Activated CD4-positive, alpha-beta T cell treated with anti-CD3 and anti-CD28 coated beads, Interleukin-2, Interleukin-6, amounts not matched to agents 100 ng/mL and 50 ng/mL, durations not matched to agents 16 hours and 8 hours (primary cell): ENCODE measurements at regions not wholly inside any gene's neighbourhood (a gene's known extent, or its start where the extent isn't known, plus 50 kb on each side); places are given as distances from the start of the nearest gene placed in this dataset.
"Not testable (repeated sequence)": the region's sequence is repeated elsewhere in the genome, so short reads cannot be mapped to it uniquely, and the experiment has no call there.

Experiments
- DNase-seq: peaks from one replicate; pipeline ENCODE4 v3.0.0-alpha.2; 2020

DNA sequence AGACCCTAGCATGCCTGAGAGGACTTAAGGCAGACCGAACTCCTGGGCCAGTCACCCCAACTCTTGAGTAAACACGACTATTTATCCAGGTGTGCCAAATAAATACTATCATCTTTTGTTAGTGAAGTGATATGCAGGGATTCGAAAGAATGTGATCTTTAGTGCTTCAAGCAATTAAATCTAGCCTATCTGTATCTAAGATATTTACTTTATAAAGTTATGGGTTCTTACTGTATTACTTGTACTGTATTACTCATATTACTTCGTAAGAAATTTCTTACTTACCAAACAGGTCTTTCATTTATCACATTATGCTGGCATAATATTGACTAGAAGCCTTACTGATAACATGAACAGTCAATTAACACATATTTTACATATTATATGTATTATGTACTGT lies 211.6 kb upstream of the NECTIN3 start:
- DNase-seq: no peak

DNA sequence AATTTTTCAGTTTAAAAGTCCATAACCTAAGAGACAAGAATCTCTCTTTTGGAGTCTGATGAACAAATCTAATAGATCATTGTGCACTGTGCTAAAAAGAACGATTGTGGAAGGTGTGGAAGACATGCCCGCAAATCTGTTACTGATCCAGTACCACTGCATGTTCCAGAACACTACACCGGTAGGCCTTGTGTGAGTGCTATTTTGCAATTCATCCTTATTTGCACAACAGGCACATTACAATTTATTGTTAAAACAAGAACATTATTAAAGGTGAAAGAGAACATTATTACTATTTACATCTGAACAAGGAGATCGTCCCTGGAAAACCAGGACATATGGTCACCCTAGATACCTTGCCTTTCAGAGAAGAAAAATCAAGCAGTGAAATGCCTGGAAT lies 205.7 kb upstream of the NECTIN3 start:
- no peak for DNase-seq

DNA sequence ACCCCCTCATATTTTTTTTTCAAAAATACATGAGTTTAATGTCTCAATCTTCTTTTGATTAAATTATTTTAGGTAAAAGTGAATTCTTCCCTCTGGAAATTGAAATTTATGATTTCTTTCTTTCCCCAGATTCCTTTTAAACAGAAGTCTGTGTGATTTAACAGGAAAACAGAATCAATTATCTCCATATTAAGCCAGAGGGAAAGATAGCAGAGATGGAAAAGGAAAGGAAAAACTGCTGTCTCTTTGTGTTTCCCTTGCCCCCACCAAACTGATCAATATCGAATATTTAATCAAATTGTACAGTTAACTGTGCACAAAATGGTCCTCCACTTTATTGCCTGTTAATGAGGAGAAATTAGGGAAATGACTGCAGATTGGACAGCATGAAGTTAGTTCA lies 203.5 kb upstream of the NECTIN3 start:
- no peak for DNase-seq

DNA sequence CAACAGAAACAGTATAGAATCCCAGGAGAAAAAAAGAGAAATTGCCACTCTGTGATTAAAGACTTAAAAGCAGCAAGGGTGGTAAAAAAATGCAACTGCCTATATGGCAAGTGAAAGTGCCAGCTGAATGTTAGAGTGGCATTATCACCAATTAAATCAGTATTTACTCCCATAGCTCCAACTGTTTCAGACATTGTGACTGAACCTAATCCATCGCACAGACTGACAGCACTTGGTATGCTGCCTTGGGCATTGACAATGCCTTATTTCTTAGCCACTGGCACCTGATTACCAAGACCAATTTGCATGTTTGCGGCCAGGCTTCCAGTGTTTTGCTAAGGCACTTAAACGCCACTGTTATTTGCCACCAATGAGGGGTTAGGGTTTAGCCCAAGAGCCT lies 201.9 kb upstream of the NECTIN3 start:
- DNase-seq: no peak

DNA sequence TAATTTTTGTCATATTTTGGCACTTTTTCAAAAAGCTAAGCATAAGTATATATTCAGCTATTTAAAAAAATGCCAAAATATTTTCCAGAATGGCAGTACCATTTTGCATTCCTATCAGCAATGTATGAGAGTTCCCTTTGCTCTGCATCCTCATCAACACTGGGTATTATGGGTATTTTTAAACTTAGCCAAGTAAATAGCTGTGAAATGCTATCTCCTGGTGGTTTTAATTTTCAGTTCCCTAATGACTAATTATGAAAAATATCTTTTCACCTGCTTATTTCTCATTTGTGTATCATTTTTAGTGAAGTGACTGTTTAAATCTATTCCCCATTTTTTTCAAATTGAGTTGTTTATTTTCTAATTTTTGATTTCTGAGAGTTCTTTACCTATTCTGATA lies 199.7 kb upstream of the NECTIN3 start:
- DNase-seq: no peak

DNA sequence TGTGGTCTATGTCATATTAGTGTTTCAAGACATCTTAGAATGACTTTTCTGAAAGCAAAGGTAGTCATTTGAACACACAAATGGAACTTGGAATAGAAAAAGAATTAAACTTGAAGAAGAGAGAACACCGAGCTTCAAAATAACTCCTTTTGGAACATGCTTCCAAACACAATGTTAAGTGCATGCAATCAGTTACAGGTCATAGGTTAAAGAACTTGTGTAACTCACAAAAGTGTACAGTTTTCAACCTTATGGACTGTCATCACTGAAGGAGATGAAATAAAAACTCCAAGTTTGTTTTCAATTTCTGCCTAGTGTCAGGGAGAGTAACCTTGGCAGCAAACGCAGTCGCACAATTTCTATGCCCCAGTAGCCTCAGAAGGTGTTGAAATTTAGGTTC lies 192.9 kb upstream of the NECTIN3 start:
- DNase-seq: no peak

DNA sequence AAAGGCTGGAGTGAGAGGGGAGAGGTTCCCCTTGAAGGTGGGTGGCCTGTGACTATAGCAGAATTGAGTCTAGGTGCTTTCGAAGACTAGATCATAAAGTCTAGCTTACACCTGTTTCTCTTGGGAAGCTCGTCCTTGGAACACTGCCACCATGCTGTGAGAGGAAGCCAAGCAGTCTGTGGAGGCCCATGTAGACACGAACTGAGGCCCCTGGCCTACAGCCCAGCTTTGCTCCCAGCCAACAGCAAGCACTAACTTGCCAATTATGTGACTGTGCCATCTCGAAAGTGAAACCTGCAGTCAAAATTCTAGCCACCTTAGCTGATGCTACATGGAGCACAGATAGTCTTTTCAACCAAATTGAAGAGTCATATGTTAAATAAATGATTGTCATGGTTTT lies 190.5 kb upstream of the NECTIN3 start:
- peak; percentile 10 for DNase-seq

DNA sequence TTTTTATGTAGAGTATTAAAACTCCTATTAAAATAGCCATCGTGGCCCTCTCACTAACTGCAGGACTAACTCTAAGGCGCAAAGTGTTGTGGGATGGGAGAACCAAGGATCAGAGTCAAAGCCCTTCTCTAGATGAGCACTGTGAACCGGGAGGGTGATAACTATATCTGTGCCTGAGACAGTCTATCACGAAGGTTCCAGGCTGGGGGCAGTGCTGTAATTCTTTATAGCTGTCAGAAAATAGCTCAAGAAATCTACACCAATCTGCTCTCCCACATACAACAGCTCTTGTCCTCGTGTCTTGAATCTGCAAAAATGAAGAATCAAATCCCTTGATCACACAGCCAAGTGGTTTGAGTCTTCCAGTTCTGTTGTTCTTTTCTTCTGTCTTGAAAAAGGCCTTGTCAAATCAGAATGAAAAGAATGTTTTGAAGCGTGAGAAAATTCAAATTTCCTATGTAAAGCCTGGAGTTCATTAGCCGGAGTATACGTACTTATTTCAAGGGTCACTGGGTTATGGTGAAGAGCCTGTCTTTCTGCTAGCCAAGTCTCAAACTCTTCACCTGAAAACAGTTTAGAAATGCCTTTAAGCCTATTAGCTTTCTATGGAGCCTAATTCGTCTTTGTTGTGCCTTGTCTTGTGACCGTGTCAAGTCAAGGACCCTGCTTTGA lies 185.3 kb upstream of the NECTIN3 start:
- DNase-seq: no peak

DNA sequence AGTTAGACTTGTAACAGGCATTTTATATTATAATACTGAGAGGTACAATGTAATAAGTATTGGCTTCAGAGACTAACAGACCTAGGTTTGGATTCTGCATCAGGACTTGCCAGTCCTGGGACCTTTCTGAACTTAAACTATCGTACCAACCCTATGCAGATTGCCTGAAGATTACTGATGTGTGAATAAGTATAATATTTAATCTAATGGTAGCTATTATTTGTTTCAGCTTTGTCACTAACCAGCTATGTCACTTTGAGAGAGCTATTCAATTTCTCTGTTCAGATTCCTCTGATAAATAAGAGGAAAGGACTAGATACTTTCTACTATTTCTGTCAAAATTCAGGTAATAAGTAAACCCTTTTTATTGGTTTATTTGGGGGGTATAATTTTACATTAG lies 184.4 kb upstream of the NECTIN3 start:
- no peak for DNase-seq

DNA sequence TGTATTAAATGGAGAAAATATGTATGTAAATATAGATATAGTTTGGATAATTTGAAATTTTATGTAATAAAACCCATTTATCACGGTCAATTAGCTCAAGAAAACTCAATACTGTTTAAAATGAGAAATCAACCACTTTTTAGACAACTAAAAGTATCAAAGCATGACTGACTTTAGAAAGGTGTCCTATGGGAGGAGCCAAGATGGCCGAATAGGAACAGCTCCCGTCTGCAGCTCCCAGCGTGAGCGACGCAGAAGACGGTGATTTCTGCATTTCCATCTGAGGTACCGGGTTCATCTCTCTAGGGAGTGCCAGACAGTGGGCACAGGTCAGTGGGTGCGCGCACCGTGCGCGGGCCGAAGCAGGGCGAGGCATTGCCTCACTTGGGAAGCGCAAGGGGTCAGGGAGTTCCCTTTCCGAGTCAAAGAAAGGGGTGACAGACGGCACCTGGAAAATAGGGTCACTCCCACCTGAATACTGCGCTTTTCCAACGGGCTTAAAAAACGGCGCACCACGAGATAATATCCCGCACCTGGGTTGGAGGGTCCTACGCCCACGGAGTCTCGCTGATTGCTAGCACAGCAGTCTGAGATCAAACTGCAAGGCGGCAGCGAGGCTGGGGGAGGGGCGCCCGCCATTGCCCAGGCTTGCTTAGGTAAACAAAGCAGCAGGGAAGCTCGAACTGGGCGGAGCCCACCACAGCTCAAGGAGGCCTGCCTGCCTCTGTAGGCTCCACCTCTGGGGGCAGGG lies 182.8 kb upstream of the NECTIN3 start:
- DNase-seq: not testable (repeated sequence)

DNA sequence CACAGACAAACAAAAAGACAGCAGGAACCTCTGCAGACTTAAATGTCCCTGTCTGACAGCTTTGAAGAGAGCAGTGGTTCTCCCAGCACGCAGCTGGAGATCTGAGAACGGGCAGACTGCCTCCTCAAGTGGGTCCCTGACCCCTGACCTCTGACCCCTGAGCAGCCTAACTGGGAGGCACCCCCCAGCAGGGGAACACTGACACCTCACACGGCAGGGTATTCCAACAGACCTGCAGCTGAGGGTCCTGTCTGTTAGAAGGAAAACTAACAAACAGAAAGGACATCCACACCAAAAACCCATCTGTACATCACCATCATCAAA lies 182.3 kb upstream of the NECTIN3 start:
- DNase-seq: not testable (repeated sequence)

DNA sequence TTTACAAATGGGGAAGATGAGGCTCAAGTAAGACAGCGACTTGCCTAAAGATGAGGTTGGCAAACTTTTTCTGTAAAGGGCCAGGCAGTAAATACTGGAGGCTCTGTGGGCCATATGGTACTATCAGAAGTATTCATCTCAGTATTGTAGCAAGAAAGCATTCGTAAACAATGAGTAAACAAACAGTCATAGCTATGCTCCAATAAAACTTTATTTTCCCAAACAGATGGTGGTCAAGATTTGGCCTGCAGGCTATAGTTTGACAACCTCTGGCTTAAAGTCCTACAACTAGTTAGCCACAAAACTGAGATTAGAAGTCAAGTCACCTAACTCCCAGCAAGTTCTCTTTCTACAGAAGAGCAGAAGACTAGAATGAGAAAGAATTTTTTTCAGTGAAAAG lies 177.0 kb upstream of the NECTIN3 start:
- no peak for DNase-seq

DNA sequence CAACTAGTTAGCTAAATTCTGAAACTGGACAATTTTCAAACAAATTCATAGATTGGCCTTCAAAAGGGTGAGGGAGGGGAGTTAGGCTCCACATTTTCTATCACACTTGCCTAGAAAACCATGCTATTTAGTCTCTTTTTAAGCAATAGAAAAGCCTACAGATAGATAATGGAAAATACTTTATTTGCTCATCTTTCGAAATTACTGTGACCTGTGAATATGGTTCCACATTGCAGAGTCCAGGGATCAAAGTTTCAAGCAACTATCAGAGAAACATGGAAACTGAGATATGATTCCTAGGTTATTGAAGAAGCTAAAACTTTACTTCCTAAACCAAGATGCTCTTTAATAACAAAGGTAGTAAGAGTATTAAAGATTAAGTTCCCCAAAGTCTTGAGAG lies 176.6 kb upstream of the NECTIN3 start:
- no peak for DNase-seq

DNA sequence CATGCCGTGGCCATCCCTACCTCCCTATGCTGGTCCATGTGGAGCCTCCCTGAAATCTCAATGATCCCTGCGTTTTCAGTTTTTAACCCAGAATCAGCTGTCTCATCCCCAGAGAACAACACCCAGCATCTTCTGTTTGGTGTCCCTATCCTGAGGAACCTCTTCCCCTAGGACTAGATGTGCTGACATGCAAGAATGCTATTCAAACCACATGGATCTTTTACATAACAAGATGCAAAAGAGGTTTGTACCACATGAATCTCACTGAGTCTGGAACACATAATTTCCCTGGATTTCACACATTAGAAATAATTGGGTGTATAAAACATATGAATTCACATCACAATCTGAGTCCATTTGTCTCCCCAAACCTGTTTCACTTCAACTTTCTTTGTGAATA lies 174.6 kb upstream of the NECTIN3 start:
- no peak for DNase-seq

DNA sequence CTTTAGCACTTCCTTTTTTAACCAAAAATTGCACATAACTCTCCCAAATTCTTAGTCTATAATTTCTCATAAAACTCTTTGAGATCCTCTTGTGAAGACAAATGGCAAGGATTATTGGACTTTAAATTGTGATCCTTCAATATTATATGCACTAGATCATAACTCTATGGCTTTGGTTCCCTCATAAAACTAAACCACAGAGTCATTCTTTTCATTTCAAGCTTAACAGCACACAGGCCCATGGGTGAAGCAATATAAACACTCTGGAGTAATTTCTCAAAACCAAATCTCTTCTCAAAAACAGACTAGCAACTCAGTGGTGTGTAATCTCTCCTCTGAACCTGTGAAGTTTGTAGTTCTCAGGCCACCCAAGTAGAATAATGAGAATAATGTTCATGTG lies 171.0 kb upstream of the NECTIN3 start:
- DNase-seq: no peak

DNA sequence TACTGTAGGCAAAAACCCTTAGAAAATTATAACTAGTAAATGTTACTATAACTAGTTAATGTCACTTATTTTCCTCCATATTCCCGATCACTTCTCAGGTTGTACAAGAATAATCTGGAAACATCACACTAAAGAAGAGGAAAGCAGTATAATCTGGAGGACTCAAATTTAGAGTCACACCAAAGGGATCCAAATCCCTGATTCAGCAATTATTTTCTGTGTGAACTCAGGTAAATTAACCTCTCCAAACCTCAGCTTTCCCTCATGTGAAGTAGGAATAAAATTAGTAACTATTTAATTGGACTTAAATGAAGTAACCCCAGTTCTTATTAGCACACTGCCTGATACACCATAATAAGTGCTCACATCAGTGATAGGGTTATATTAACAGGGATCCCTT lies 170.1 kb upstream of the NECTIN3 start:
- no peak for DNase-seq

DNA sequence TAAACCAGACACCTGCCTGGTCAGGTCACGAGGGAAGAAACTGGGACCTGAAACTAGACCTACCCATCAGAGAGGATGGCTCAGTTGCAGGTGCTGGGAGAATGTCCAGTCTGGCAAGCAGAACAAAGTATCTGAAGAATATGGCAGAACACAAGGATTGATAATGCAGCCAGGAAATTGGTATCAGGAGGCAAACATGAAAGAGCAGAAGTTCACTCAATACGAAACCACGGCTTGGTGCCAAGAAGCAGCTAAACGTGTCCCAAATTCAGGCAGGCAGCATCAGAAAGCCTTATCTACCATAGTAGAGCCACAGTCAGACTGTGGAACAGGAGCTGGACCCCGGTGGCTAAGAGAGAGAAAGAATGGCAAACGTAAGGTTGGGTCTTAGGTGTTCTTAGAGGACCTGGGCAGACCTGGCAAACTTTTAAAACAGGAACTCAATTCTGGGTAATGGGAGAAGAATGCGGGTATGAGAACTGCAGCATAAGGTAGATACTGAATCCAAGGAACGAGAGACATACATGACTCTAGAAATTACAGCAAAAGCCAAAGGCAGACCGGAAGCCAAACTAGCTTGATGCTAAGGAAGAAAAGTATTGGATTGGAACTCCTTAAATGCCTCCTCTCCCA lies 169.0 kb upstream of the NECTIN3 start:
- no peak for DNase-seq

DNA sequence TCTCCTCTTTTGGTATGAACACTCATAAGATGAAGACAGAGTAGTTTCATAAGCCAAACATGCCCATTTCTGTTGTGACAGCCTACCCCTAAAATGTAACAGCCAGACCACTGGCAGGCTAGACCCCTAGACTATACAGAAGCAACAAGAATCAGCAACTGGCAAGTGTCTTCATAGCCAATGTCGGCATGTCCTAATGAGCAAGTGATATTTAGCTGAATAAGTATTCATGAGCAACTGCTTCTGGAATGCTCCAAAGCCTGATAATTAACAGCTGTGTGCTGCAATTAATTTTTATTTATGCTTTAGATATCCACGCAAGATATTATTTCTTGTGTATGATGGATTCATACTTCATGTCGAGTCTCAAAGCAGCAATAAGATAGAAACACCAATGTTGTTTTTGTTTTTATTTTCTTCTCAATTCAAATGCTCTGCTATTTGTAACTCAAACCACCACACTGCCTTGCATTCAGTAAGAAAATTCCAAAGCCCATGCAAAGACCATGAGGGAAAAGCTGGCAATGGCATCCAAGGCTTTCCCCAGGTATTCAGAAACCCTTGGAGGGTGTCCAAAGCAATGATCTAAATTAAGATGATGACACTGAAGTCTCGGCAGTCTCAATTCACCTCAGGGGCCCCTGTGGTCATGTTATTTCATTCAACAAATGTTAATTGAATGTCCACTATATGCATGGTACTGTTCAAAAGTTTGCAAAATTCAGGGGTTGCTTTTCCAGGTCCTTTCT lies 167.7 kb upstream of the NECTIN3 start:
- DNase-seq: no peak

DNA sequence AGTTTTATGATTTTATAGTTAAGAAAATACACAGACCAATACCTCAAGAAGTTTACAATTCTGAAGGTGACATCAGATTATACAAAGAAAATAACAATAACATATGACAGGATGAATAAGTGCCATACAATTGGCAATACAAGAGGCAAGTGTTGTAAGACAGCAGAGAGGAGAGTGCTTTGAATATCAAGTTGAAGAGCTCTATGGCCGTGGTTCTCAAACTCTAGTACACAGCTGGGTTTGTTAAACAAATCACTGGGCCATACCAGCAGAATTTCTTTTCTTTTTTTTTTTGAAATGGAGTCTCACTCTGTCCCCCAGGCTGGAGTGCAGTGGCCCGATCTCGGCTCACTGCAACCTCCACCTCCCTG lies 167.1 kb upstream of the NECTIN3 start:
- no peak for DNase-seq

DNA sequence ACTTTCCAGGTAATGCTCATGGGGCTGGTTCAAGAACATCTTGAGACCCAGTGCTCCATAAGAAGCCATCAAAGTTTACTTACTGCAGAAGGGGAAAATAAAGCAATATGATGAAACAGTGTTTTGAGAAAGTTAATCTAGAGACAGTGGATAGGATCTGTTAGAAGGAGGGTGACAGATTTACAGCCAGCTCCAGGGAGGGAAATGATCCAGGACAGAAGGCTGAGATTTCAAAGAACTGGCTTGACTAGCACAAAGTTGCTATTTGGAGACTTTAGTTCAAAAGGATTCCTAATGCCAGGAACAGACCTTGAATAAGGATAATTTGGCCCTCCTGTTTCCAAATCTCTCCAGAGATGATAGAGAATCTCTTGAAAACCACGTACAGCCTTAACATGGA lies 166.5 kb upstream of the NECTIN3 start:
- no peak for DNase-seq

DNA sequence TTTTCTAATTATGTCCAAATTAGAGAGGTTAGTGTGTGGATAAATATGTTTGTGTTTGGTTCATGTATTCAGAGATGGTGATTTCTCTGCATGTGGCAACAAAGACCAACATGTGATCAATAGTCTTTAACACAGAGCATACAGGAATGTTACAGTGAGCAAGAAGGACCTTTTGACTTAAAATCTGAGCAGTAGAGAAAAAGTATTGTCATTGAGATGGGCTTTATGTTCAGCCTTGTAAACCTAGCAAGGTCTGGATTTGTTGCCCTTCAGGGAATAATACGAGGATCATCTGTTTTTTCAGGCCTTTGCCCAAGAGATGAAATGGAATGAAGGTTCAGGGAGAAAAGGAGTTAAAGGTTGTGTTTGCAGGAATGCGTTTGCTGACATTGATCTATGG lies 161.8 kb upstream of the NECTIN3 start:
- DNase-seq: no peak

DNA sequence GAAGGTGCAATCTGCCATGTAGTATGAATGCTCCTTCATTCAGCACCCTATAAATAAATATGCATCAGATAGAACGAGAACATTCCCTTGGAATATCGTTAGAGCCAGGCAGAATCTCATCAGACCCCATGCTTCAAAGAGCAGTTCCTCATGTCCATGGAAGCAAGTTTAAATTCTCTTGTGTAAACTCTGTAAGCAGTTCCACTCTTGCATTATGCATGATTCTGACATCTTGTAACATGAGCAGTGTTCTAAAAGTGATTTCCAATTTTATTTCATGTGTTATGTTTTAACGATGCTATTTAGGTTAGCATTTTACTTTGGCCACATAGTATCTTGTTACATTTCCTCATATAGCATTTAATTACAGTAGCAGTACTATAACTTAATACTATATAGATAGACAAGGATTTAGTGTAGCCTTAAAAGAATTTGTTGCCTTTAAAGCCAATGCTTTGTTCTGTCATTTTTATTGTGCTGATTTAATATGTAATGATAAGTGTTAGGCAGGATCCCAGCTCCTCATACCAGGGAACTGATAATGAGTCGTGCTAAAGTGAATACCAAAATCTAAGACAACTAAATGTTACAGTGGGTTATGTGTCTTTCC lies 161.2 kb upstream of the NECTIN3 start:
- no peak for DNase-seq

DNA sequence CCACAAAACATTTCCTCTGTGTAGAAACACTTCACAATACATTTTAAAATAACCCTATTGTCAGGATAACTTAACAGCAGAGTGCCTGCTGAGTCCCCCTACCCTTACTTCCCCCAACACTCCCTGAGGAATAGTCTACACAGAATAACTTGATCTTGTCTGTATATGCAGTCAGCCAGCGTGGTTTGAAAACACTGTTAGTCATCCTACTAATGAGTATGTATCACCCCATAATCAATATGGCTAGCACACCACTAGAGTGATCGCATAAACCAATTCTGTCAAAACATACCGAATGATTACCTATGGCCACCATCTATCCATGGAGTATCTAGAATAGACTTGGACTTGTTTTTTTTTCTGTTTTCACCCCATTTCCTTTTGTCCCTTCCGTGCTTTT lies 152.7 kb upstream of the NECTIN3 start:
- DNase-seq: no peak

DNA sequence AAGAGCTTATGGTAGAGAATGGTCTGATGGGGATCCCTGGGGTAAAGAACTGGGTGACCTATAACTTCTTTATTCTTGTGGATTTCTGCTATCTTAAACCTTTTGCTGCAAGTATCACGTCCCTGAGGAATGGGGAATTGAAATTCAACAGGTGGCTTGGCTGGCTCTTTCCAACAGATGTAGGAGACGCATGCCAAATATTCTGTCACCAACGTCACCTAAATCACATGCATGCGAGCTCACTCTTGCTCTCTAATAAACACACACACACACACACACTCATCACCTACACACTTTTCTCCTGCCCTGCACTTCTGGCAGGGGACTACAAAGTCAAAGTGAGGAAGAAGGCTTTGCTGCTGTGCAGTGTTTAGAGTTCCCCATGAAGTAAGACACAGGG lies 145.8 kb upstream of the NECTIN3 start:
- no peak for DNase-seq
